Caki2 (cell line): ENCODE measurements at regions not wholly inside any gene's neighbourhood (a gene's known extent, or its start where the extent isn't known, plus 50 kb on each side); places are given as distances from the start of the nearest gene placed in this dataset.
A peak's percentile ranks its signal among the peaks of the same experiment; 100 is the strongest.

Experiments
- DNase-seq: peaks from one replicate; pipeline ENCODE4 v3.0.0-alpha.2; 2015; ENCODE audit warnings: low read depth
- in situ Hi-C: cut with HindIII; loops from 2 replicates; pipeline ENCODE4 v1.10.0; 2016; ENCODE audit warnings: low sequenced_read_pairs, low pct_unique_long_range_greater_than_20kb, mixed read lengths

- no peak for DNase-seq
- in situ Hi-C loops = no loop called here
Observed at GRCh38 chr10:52465202-52465601, 151.1 kb downstream of the DKK1 start.

GRCh38 chr10:52466464-52466863, 152.4 kb downstream of the DKK1 start:
- no peak for DNase-seq
- in situ Hi-C loops = no loop called here

GRCh38 chr10:52469970-52470705, 156.1 kb downstream of the DKK1 start:
- DNase-seq = no peak
- in situ Hi-C loops = no loop called here

- peak; percentile 88 for DNase-seq
- in situ Hi-C loops = no loop called here
Observed at GRCh38 chr10:52472406-52473146, 158.5 kb downstream of the DKK1 start.

- in situ Hi-C loops = no loop called here
- no peak for DNase-seq
Observed at GRCh38 chr10:52474265-52474664, 160.2 kb downstream of the DKK1 start.

GRCh38 chr10:52477305-52477704, 163.2 kb downstream of the DKK1 start:
- in situ Hi-C loops = loop anchor here (25.0 kb wide), 1 partner anchor 165 kb away; the partner anchor contains the start of gene DKK1
- no peak for DNase-seq

GRCh38 chr10:52479567-52479966, 165.5 kb downstream of the DKK1 start:
- DNase-seq = no peak
- in situ Hi-C loops = loop anchor here (25.0 kb wide), 1 partner anchor 167 kb away; the partner anchor contains the start of gene DKK1

GRCh38 chr10:52481986-52482555, 168.0 kb downstream of the DKK1 start:
- no peak for DNase-seq
- in situ Hi-C loops = loop anchor here (25.0 kb wide), 1 partner anchor 170 kb away; the partner anchor contains the start of gene DKK1

- in situ Hi-C loops = loop anchor here (25.0 kb wide), 1 partner anchor 171 kb away; the partner anchor contains the start of gene DKK1
- DNase-seq = no peak
Observed at GRCh38 chr10:52483587-52483986, 169.5 kb downstream of the DKK1 start.

- no peak for DNase-seq
- in situ Hi-C loops = loop anchor here (25.0 kb wide), 1 partner anchor 172 kb away; the partner anchor contains the start of gene DKK1
Observed at GRCh38 chr10:52484206-52485065, 170.4 kb downstream of the DKK1 start.

- DNase-seq = no peak
- in situ Hi-C loops = loop anchor here (25.0 kb wide), 1 partner anchor 173 kb away; the partner anchor contains the start of gene DKK1
Observed at GRCh38 chr10:52485462-52485861, 171.4 kb downstream of the DKK1 start.

- in situ Hi-C loops = loop anchor here (25.0 kb wide), 1 partner anchor 175 kb away; the partner anchor contains the start of gene DKK1
- peak; percentile 43 for DNase-seq
Observed at GRCh38 chr10:52486840-52487611, 172.9 kb downstream of the DKK1 start.

- peak; percentile 42 for DNase-seq
- in situ Hi-C loops = loop anchor here (25.0 kb wide), 1 partner anchor 177 kb away; the partner anchor contains the start of gene DKK1
Observed at GRCh38 chr10:52488606-52489485, 174.8 kb downstream of the DKK1 start.

- in situ Hi-C loops = loop anchor here (25.0 kb wide), 1 partner anchor 179 kb away; the partner anchor contains the start of gene DKK1
- DNase-seq = no peak
Observed at GRCh38 chr10:52491246-52491995, 177.3 kb downstream of the DKK1 start.

- no peak for DNase-seq
- in situ Hi-C loops = loop anchor here (25.0 kb wide), 1 partner anchor 187 kb away; the partner anchor contains the start of gene DKK1
Observed at GRCh38 chr10:52499281-52499680, 185.2 kb downstream of the DKK1 start.

- in situ Hi-C loops = no loop called here
Observed at GRCh38 chr10:52500476-52500875, 186.4 kb downstream of the DKK1 start.

More at GRCh38 chr10:52500476-52500875, 186.4 kb downstream of the DKK1 start:
- DNase-seq = no peak
